Parathyroid adenoma (tissue), 2 donors: ENCODE measurements at regions not wholly inside any gene's neighbourhood (a gene's known extent, or its start where the extent isn't known, plus 50 kb on each side); places are given as distances from the start of the nearest gene placed in this dataset.
"Not testable (repeated sequence)": the region's sequence is repeated elsewhere in the genome, so short reads cannot be mapped to it uniquely, and the experiment has no call there.

ENCODE experiments used
- H2AFZ ChIP-seq: fragments of 300-600 bp; sonication (generic); one replicate; pipeline ENCODE4 v1.7.0; 2017; ENCODE audit warnings: antibody characterized with exemption, mild to moderate bottlenecking
- H3K27ac ChIP-seq: fragments of 300-600 bp; sonication (generic); one replicate; pipeline ENCODE4 v1.7.0; 2017
- H3K27me3 ChIP-seq: fragments of 300-600 bp; sonication (generic); one replicate; pipeline ENCODE4 v1.7.0; 2017; ENCODE audit warnings: low read length; ENCODE audit not compliant: control insufficient read depth, insufficient read depth
- H3K36me3 ChIP-seq: fragments of 300-600 bp; sonication (generic); one replicate; pipeline ENCODE4 v1.7.0; 2017; ENCODE audit warnings: low read length; ENCODE audit not compliant: control insufficient read depth, insufficient read depth
- H3K4me1 ChIP-seq: fragments of 300-600 bp; sonication (generic); one replicate; pipeline ENCODE4 v1.7.0; 2017; ENCODE audit warnings: control low read depth
- H3K4me2 ChIP-seq: fragments of 300-600 bp; sonication (generic); one replicate; pipeline ENCODE4 v1.7.0; 2017; ENCODE audit warnings: low read length
- H3K4me3 ChIP-seq: fragments of 300-600 bp; sonication (generic); one replicate; pipeline ENCODE4 v1.7.0; 2017; ENCODE audit warnings: low read depth, low read length
- H3K79me2 ChIP-seq: fragments of 300-600 bp; sonication (generic); one replicate; pipeline ENCODE4 v1.7.0; 2017; ENCODE audit warnings: control low read depth
- H3K9ac ChIP-seq: fragments of 300-600 bp; sonication (generic); one replicate; pipeline ENCODE4 v1.7.0; 2017; ENCODE audit warnings: mild to moderate bottlenecking
- H3K9me3 ChIP-seq: fragments of 300-600 bp; sonication (generic); one replicate; pipeline ENCODE4 v1.7.0; 2017; ENCODE audit warnings: low read length; ENCODE audit not compliant: control insufficient read depth
- TF ChIP-seq, protein P1 (sequence below): fragments of 300-600 bp; sonication (generic); IDR thresholded peaks from one replicate; pipeline ENCODE4 v1.7.0; 2017; ENCODE audit warnings: antibody characterized with exemption, mild to moderate bottlenecking
- donor health status: primary hyperparathyroidism.

DNA sequence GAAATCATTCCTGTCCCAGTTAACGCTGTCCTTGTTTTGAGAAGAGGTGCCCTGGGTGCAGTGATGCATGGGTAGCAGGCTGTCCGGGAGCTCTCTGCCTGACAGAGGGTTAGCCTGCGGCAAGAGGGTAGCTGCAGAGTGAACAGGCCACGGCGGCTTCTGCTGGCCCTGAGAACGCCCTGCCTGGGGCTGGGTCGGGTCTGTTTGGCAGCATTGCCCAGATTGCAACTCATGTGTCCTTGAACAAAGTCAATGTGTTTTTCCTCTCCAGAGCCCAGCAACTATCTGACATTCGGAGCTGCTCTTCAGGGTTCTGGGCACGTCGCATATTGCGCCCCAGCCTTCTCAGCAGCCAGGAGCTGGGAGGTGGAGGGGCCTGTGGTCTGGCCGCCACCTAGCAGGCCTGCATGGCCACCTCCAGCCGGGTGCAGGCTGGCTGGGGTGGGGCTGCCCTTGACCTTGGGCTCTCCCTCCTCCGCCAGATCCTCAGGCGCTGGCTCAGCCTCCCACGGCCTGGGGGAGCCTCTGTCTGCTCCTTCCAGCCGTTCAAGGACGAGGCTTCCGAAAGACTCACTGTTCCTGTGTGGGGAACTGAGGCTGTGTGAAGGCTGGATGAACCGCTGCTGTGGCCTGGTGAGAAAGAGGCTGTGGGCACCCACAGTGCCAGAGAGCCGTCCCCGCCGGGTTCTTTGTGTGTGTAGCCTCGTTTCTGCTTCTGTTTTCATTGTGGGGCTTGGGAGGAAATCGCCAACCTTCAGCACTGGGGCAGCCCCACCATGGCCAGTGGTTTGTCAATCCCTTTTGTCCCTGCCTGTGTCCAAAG is 146.7 kb downstream of the NPIPB11 start:
- H3K9me3 ChIP-seq, H3K27me3 ChIP-seq, H3K36me3 ChIP-seq, H3K9ac ChIP-seq, H3K79me2 ChIP-seq: not testable (repeated sequence)
- Histone ChIP-seq H2AFZ (peak overlapping the region; percentile 57), H3K4me2 (peak overlapping the region; percentile 57), H3K4me1 (peaks cover 35% of the 10 kb centered on the region), H3K4me3 (peak overlapping the region; percentile 63), H3K27ac (peak overlapping the region; percentile 71)

DNA sequence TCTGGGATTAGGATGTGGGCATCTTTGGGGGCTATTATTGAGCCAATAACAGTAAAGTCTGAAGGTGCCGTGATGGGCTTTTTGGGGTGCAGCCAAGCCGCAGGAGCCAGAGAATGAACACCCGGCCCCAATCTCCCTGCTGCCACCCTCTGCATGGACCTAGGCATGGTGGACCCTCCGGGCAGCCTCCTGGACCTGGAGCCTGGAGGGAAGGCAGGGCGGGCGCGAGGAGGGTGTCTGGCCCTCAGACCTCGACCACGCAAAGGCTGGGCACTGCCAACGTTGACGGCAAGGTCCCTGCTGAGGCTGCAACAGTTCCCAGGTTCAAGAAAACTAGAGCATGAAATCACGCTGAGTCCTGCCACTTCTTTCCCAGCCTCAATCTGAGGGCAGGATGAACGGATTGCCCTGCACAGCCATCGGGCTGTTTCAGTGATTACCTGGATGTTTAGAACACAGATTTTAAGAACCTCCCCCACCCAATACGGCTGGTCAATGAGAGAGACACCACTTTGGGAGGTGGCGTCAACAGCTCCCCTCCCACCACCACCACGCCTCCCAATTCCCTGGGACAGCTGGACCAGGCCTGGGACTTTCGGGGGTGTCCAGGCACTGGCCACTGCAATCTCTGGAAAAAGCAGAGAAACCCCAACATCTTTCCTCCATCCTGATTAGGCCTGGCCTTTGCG is 147.4 kb downstream of the NPIPB11 start:
- not testable (repeated sequence) for H3K9ac ChIP-seq, H3K27me3 ChIP-seq, H3K36me3 ChIP-seq, H3K9me3 ChIP-seq, H3K79me2 ChIP-seq
- peak overlapping the region; percentile 71 for H3K27ac ChIP-seq
- H3K4me3 ChIP-seq: peak overlapping the region; percentile 31
- H3K4me2 ChIP-seq: peak overlapping the region; percentile 43
- peak overlapping the region; percentile 57 for H2AFZ ChIP-seq
- peaks cover 27% of the 10 kb centered on the region for H3K4me1 ChIP-seq

DNA sequence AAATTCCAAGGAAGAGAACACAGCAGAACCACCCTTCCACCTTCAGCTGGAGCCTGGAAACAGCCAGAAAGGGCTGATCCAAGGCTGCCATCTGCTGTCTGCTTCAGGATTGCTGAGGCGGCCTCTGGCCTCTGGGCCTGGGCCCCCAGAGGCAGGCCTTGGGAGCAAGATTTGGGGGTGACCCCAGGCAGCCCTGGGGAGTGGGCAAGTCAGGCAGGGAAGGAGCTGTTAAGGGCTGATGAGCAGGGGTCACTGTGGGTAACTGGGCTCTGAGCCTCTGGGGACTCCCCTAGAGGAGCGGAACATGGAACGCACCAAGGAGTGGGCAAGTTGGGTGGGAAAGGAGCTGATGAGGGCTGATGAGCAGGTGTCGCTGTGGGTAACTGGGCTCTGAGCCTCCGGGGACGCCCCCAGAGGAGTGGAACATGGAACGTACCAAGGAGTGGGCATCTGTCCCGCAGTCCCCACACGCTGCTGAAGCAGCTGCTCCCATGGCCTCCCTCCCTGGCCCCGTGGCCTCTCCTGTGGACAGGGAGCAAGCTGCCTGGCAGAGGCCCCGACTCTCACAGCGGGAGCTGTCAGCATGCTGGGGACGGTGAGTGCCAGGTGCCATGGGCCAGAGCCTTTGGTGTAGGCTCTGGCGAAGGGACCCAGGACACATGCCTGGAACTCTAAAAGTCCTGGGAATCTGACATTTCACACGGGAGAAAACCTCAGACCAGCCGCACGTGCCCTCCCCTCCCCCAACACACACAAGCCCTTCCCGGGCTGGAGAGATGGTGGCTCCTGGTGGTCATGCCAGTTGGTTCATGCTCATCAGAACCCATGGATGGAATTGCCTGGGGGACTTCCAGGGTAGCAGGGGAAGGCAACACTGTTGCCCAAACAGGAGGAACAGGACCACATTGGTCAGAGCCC is 148.8 kb downstream of the NPIPB11 start:
- TF ChIP-seq, protein P1, sequence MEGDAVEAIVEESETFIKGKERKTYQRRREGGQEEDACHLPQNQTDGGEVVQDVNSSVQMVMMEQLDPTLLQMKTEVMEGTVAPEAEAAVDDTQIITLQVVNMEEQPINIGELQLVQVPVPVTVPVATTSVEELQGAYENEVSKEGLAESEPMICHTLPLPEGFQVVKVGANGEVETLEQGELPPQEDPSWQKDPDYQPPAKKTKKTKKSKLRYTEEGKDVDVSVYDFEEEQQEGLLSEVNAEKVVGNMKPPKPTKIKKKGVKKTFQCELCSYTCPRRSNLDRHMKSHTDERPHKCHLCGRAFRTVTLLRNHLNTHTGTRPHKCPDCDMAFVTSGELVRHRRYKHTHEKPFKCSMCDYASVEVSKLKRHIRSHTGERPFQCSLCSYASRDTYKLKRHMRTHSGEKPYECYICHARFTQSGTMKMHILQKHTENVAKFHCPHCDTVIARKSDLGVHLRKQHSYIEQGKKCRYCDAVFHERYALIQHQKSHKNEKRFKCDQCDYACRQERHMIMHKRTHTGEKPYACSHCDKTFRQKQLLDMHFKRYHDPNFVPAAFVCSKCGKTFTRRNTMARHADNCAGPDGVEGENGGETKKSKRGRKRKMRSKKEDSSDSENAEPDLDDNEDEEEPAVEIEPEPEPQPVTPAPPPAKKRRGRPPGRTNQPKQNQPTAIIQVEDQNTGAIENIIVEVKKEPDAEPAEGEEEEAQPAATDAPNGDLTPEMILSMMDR: peak; percentile 60
- H3K4me2 ChIP-seq, H3K79me2 ChIP-seq, H3K27ac ChIP-seq, H3K9ac ChIP-seq, H3K4me3 ChIP-seq, H3K27me3 ChIP-seq, H2AFZ ChIP-seq, H3K36me3 ChIP-seq, H3K9me3 ChIP-seq: not testable (repeated sequence)
- H3K4me1 ChIP-seq: peaks cover 23% of the 10 kb centered on the region

DNA sequence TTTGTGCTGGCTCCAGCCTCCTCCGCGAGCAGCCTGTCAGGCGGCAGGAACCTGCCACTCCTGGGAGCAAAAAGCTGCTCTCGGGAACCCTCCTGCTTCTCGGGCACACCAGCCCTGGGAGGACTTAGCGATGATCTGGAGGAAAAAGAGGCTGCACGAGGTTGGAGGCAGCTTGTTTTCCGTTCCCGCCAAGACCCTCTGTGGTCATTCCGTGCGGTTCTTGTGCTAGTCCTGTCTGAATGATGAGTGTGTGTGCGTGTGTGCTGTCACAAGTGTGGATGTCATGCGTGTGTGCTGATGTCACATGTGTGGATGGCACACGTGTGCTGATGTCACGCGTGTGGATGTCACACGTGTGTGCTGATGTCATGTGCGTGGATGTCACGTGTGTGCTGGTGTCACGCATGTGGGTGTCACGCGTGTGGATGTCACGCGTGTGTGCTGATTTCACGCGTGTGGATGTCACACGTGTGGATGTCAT is 150.0 kb downstream of the NPIPB11 start:
- H2AFZ ChIP-seq: no peak overlapping the region

DNA sequence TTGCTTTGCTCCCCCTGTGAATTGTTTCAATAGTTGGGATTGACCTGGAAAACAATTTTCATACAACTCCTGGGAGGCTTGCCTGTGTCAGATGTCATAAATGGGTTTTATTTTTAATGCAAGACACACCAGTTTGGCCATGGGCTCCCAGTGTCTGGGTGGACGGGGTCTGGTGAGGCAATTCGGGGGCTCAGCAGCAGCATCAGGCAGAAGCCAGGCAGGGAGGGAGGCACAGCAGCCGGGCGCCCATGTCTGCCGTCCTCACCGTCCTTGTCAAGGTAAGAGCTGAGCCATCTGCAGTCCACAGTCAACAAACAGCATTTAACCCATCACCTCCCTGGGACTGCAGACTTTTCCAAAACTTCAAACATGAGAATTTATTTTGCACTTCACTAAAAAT is 150.6 kb downstream of the NPIPB11 start:
- H3K36me3 ChIP-seq, H3K79me2 ChIP-seq, H3K9me3 ChIP-seq, H3K27ac ChIP-seq, H3K9ac ChIP-seq, H3K4me2 ChIP-seq, H3K4me3 ChIP-seq, H3K27me3 ChIP-seq, H2AFZ ChIP-seq: not testable (repeated sequence)
- H3K4me1 ChIP-seq: peaks cover 10% of the 10 kb centered on the region

More for the DNA sequence above, 150.0 kb downstream of the NPIPB11 start:
- TF ChIP-seq, protein P1: no peak
- Histone ChIP-seq H3K79me2 (no peaks in the 10 kb centered on the region), H3K27ac (no peak overlapping the region), H3K9me3 (no peaks in the 10 kb centered on the region), H3K4me3 (no peak overlapping the region), H3K4me1 (peaks cover 15% of the 10 kb centered on the region), H3K9ac (no peak overlapping the region), H3K27me3 (no peaks in the 10 kb centered on the region), H3K36me3 (no peaks in the 10 kb centered on the region), H3K4me2 (no peak overlapping the region)

DNA sequence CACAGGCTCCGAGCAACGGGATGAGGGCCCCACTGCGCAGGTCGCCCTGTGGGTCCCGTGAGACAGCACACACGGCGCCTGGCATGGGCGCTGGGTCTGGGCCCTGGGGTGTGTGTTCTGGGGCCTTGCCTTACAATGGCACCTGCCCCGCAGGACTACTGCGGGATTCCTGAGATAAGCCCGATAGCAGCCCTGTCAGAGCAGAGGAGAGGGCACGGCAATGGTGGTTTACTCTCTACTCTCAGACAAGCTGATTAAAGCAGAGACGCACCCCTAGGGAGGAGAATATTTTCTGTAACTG is 151.1 kb downstream of the NPIPB11 start:
- not testable (repeated sequence) for H3K79me2 ChIP-seq, H3K4me2 ChIP-seq, H3K36me3 ChIP-seq, H3K27ac ChIP-seq, H3K9ac ChIP-seq, H2AFZ ChIP-seq, H3K27me3 ChIP-seq, H3K4me3 ChIP-seq, H3K9me3 ChIP-seq
- H3K4me1 ChIP-seq: peaks cover 10% of the 10 kb centered on the region
